H54 (cell line): ENCODE measurements at regions not wholly inside any gene's neighbourhood (a gene's known extent, or its start where the extent isn't known, plus 50 kb on each side); places are given as distances from the start of the nearest gene placed in this dataset.
"Not testable (repeated sequence)": the region's sequence is repeated elsewhere in the genome, so short reads cannot be mapped to it uniquely, and the experiment has no call there.

Experiments used
- DNase-seq: peaks from one replicate; pipeline ENCODE4 v3.0.0; 2011; ENCODE audit warnings: low spot score, mixed read lengths; ENCODE audit not compliant: insufficient read length
- FAIRE-seq: peaks from 3 replicates; lab custom pipeline; 2011; peaks lifted over from hg19 to GRCh38; lab: Jason Lieb, UNC
- POLR2A ChIP-seq: IDR thresholded peaks from 2 replicates; pipeline ENCODE4 v1.6.1; 2011; ENCODE audit warnings: low read depth, mild to moderate bottlenecking, low read length

DNA sequence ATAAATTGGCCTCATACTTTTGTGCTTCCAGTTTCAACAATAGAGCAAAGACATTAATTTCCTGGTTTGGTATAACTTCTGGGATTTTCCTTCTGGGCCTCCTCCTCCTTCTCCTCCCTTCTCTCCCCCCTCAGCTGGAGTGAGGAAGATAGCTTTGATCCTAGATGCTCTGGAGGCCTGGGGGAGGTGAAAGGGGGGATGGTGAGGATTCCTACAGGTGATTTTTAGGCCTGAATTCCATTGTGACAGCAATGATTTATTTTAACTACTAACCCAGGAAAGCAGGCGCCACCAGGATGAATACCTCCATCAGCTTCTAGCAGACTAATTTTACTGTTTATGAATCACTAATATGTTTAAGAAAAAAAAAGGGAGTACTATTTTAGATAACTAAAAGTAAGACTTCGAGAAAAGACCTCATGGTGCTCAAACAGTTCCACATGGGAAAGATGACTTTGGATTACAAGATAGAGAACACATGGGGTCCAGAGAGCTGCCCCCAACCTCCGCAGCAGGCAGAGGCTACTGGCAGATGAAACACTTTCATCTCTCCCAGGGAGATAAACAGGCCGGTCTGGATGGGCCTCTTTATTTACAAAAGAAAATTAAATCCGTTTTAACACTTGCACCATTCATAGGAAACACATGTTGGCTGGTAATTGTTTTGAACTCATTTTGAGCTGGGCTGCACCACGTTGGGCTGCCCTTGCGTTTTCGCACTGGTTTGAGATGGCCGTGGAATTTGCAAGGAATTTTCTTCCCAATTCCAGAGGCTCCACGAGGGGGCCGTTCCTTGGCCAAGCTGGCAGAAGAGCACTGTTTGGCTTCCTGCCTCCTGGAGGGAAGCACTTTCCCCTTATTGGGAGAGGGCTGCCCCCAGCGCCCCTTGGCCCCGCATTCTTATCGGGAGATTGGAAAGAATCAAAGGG is 125.1 kb upstream of the STX18 start:
- FAIRE-seq (no peak), DNase-seq (no peak)
- no peak for TF ChIP-seq POLR2A

DNA sequence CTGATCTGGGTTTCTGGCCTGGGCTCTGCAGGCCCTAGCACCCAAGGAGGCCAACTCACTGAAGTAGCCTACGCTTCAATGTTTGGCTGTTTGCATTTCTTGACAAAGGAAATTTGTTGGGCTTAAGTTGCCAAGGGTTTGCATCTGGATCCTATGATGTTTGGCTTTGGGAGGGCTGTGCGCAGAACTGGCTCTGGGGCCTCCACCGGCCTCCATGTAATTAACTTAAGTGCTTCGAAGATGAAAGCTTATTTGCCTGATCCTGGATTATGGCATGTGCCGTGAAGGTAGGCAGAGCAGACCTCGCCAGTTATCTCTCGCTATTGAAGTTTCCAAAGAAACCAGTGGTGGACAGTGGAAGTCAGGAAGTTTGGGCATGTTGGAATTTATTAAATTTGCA is 124.3 kb upstream of the STX18 start:
- FAIRE-seq (no peak), DNase-seq (no peak)
- no peak for TF ChIP-seq POLR2A

DNA sequence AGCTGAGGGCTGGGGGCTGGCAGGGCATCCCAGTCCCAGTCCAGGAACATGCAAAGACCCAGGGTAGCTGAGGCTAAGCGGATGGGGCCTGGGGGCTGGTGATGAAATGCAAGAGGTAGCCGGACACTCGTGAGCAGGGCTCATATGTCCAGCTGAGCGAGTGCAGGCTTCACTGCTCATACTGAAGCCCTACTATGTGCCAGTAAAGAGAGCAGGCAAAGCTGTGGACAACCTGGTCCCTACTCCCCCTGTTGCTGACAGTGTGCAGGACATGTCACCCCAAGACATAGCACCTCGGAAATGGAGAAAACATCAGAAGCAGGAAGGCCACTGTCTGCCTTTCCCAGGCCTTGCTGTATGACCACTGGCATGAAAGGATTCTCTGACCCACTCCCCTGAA is 122.4 kb upstream of the STX18 start:
- no peak for TF ChIP-seq POLR2A
- no peak for DNase-seq
- FAIRE-seq = no peak

DNA sequence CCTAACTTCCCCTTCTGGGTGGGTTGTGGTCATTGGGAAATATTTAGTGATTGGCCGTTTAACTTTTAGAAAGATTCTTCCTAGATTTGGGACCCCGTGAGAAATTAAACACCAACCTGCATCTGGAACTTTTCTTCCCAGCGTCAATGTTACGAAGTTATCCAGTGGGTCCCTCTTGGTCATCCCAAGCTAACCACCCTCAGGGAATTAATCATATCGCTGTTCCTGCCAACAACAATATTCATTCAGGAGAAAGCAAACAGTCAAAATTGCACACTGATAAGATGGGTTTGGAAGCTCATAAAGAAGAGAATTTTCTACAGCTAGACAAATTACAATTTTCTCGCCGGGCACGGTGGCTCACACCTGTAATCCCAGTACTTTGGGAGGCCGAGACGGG is 121.2 kb upstream of the STX18 start:
- DNase-seq (no peak), FAIRE-seq (no peak)
- TF ChIP-seq POLR2A = no peak

DNA sequence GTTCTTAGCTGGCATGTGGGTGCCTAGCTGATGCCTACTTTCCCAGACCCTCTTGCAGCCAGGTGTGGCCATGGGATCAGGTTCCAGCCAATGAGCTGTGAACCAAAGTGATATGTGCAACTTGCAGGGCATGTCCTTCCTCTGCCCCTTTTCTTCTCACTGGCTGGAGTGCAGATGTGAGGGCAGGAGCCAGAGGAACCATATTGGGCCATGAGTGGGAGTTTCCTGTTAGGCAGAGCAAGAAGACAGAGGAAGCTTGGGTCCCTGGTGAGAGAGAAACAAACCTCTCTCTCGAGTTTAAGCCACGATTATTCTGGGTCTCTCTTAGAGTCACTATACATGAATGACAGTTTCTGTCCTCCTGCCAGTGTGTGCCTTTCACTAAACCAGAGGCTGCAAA is 120.4 kb upstream of the STX18 start:
- FAIRE-seq = no peak
- no peak for TF ChIP-seq POLR2A
- no peak for DNase-seq

DNA sequence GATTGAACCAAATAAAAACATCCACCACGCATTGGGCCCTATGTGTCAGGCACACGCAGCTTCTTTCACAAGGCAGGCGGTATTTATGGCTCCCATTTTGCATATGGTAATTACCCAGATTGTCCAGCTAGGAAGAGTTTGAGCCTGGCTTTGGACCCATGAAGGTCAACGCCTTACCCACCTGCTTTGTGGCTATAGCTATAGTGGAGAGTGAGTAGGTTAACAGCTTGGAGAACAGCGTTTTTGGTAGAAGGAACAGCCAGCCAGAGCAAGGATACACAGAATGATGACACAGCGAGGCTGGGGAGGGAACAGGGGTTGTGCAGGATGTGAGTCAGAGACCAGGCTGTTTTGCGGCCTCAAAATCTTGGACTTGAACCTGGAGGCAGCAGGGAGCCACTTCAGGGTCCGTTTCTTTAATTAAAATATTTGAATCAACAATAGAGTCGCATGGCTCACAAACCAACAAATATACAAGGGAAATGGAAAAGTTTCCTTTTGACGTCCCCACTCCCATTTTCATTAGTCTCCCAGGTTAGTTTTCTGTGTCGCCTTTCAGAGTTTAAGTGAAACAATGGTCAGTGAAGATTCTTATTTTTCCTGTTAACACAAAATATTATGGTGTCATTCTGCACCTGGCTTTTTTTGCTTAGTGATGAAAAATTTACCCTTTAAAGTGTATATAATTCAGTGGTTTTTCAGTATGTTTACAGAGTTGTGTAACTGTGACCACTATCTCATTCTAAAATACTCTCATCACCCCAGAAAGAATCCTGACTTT is 118.2 kb upstream of the STX18 start:
- TF ChIP-seq POLR2A = no peak
- DNase-seq = peak; percentile 57
- FAIRE-seq = no peak

DNA sequence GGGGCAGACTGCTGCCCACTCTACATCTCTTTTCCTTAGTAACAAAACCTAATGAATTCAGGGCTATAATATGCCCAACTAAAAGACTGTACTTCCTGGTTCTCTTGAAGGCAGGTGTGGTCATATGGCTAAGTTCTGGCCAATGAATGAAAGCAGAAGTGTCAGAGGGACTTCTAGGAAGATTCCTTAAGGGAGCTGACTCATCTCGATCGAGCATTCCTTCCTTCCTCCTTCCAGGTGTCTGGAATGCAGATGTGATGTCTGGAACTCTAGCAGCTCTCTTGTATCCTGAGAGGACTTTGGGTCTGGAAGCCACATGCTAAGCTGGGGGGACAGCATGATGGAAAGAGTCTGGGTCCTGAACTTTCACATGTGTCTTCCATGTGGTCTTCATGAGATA is 116.2 kb upstream of the STX18 start:
- no peak for FAIRE-seq
- no peak for TF ChIP-seq POLR2A
- DNase-seq = no peak

DNA sequence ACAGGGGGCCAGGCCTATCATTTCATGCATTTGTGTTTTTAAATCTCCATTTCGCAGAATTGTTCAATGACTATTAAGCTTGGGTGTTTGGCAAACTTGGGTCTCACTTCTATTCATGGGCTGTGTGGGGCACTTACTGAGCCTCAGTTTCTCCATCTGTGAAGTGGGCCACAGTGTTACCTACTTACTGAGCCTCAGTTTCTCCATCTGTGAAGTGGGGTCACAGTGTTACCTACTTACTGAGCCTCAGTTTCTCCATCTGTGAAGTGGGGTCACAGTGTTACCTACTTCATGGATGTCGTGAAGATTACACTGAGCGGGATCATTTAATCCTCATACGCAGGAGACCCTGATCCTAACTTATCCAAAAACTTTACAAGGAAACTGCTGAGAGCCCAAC is 115.1 kb upstream of the STX18 start:
- DNase-seq (no peak), FAIRE-seq (no peak)
- TF ChIP-seq POLR2A = no peak

DNA sequence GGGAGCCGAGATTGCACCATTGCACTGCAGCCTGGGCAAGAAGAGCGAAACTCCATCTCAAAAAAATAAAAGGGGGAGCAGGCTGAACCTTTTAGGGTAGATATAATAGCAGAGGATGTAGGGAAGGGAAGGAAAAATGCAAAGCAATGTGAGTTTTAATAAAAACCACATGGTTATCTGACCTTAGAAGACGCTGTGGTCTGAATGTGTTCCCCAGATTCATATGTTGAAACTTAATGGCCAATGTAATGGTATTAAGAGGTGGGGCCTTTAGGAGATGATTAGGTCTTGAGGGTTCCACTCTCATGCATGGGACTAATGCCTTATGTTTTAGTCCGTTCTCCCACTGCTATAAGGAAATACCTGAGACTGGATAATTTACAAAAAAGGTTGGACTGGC is 114.1 kb upstream of the STX18 start:
- no peak for DNase-seq
- no peak for TF ChIP-seq POLR2A
- FAIRE-seq = no peak

DNA sequence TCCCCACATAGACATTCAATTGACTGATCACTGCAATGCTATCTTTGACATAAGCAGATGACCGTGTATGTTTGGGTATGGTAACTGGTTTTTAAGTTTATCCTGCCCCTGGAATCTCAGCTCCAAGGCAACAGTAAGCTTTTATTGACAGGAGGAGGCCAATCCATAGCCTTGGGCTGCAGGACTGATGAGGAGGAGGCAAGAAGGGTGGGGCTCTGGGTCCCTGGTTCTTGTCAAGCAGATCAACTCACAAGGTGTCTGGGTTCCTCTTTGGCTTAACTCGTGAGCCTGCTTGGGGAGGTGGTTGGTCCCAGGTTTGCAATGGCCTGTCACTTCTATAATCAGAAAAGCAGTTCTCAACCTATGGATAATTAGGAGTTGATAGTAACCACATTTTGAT is 113.2 kb upstream of the STX18 start:
- FAIRE-seq = no peak
- no peak for DNase-seq
- no peak for TF ChIP-seq POLR2A

DNA sequence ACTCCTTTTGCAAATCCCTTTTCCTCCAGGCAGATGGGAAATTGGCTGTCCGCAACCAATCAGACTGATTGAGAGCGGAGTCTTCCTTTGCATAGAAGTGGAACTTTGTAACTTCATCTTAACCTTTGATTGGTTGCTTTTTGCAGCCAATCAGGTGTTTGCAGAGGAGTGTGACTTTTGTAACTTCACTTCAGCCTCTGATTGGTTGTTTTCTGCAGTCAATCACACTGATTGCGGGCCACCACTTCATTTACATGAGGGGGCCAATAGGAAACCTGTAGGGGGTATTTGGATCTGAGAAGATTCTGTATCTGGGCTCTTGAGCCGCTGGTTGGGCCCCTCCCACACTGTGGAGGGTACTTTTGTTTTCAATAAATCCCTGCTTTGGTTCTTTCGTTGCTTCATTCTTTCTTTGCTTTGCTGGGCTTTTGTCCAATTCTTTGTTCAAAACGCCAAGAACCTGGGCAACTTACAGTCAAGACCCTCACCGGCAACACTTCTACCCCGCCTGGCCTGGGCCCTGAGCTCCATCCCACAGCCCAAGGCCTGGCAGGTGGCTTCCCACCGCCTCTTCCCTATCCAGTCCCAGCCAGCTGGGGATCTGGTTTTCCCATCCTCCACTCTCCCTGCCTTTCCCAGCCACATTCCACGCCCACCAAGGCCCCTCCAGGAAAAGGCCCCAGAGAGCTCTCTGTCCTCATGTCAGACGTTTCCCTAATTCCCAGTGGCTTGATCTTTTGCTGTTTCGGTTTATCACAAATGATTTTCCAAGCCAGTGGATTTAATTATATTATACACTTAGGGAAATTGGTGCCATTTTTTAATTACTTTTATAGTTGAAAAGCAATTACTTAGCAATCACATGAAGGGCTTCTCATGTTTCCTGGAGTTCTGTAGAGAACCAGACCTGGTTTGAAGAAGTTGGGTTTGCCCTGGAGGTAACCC is 110.2 kb upstream of the STX18 start:
- TF ChIP-seq POLR2A = no peak
- no peak for DNase-seq
- FAIRE-seq = no peak

DNA sequence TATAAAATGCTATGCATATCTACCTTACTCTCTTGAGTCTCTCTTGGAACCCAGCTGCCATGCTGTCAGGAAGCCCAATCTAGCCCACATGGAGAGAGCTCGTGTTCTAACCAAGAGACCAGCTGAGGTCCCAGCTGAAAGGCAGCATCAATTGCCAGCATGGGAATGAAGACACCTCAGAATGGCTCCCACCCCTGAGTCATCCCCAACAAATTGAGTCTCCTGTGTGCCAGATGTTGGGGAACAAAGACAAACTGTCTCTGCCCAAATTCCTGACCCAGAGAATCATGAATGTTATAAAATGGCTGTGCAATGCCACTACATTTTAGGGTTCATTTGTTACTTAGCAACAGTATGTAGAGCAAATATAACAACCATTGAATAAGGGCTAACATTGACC is 105.2 kb upstream of the STX18 start:
- TF ChIP-seq POLR2A = no peak
- FAIRE-seq (no peak), DNase-seq (no peak)

DNA sequence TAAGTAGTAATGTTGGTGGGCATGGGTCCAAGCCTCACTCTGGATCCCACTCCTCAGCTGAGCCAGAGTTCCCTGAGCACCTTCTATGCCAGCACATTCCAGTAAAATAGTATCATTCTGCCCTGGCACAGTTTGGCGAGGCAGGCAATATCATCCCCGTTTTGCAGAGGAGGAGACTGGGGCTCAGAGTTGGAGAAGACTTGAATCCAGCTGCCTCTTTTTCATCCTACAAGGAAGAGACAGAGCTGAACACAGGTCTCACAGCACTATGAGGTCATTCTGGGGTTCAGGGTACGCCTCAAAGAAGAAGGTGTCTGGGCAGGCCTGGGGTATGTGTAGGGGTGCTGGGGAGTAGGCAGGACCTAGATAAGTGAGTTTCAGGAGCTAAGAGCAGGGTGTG is 103.9 kb upstream of the STX18 start:
- no peak for DNase-seq
- no peak for FAIRE-seq
- no peak for TF ChIP-seq POLR2A

DNA sequence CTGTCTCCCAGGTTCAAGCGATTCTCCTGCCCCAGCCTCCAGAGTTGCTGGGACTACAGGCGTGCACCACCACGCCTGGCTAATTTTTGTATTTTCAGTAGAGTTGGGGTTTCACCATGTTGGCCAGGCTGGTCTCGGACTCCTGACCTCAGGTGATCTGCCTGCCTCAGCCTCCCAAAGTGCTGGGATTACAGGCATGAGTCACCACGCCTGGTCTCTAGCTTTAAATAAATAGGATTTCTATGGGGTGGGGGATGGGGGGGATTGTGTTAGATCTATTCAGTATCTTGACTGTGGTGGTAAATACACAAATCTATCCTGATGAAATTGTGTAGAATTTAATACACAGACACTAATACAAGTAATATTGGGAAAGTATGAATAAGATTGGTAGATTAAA is 102.4 kb upstream of the STX18 start:
- not testable (repeated sequence) for FAIRE-seq, DNase-seq

DNA sequence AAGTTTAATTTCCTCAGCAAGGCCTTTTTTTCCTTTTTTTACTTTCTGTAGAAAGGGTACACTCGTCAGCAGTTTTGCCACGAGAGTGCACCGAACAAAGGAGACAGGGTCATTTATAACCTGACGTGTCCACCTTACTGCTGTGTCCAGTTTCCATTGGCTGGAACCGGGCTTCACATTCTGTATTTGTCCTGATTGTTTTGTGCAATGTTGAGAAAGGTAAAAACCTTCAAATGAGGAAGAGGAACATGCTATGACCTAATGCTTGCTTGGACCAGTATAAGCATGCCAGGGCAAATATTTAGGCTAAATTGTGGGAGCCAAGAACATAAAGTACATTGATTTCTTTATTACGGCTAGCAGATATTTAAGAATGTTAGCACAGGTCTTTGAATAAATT is 101.9 kb upstream of the STX18 start:
- FAIRE-seq, DNase-seq: not testable (repeated sequence)
